GM12878 (cell line): ENCODE measurements at regions not wholly inside any gene's neighbourhood (a gene's known extent, or its start where the extent isn't known, plus 50 kb on each side); places are given as distances from the start of the nearest gene placed in this dataset.

ENCODE experiments used
- ATAC-seq: fragments of 200-7000 bp; cut with Tn5 transposase; 3 replicates; pipeline ENCODE4 v1.9.1; 2020; ENCODE audit warnings: mild to moderate bottlenecking, moderate library complexity
- BruUV-seq: library from RNA; stranded (reverse); fragments of 400-500 nt; replicated peaks from 2 replicates; lab custom pipeline; 2021; lab: Mats Ljungman, UMichigan
- CTCF ChIA-PET: fragments of 300-600 bp; sonication (Branson Sonifier 250); formaldehyde crosslinking; extraction: SDS; loops from one replicate; lab custom pipeline; 2021; ENCODE audit warnings: inconsistent platforms; lab: Yijun Ruan, JAX
- POLR2A ChIA-PET: fragments of 350-600 bp; formaldehyde crosslinking; extraction: SDS; loops from one replicate; lab custom pipeline; 2021; ENCODE audit warnings: inconsistent platforms; lab: Charles Lee
- RAD21 ChIA-PET: fragments of 300-600 bp; sonication (Branson Sonifier 250); formaldehyde crosslinking; loops from one replicate; lab custom pipeline; 2023; ENCODE audit warnings: antibody characterized with exemption; ENCODE audit not compliant: unreplicated experiment; lab: Charles Lee
- SMC1A ChIA-PET: fragments of 300-600 bp; sonication (Branson Sonifier 250); formaldehyde crosslinking; loops from one replicate; lab custom pipeline; 2023; ENCODE audit not compliant: unreplicated experiment, uncharacterized antibody; lab: Charles Lee
- DNase-seq: peaks from one replicate; pipeline ENCODE4 v3.0.0-alpha.2; 2011; ENCODE audit warnings: low read depth, low spot score
- FAIRE-seq: peaks from 3 replicates; lab custom pipeline; 2011; peaks lifted over from hg19 to GRCh38; lab: Jason Lieb, UNC
- H2AFZ ChIP-seq: 2 replicates; pipeline ENCODE4 v1.6.0; 2011; ENCODE audit warnings: low read depth, low read length, control low read depth; ENCODE audit not compliant: control insufficient read depth
- H3K27ac ChIP-seq: 2 replicates; pipeline ENCODE4 v1.5.1; 2011; ENCODE audit warnings: control low read depth; ENCODE audit not compliant: control insufficient read depth, insufficient read depth
- H3K27me3 ChIP-seq, 2 experiments: replicated peaks in 1 of 2; 2 replicates each; pipeline versions ENCODE4 v1.6.0 to v1.6.1; 2011; ENCODE audit warnings: low read length in 1 of 2; ENCODE audit not compliant: control insufficient read depth in 2 of 2, insufficient read depth in 2 of 2
- H3K36me3 ChIP-seq, 2 experiments: 2 replicates each; pipeline ENCODE4 v1.5.1; 2011; ENCODE audit warnings: low read length in 1 of 2; ENCODE audit not compliant: control insufficient read depth in 2 of 2, insufficient read depth in 2 of 2
- H3K4me1 ChIP-seq: 2 replicates; pipeline ENCODE4 v1.6.1; 2011; ENCODE audit warnings: mild to moderate bottlenecking, low read length, moderate library complexity, mixed read lengths; ENCODE audit not compliant: control insufficient read depth, insufficient read depth
- H3K4me2 ChIP-seq: 2 replicates; pipeline ENCODE4 v1.6.0; 2011; ENCODE audit warnings: control low read depth; ENCODE audit not compliant: control insufficient read depth, insufficient read depth
- H3K4me3 ChIP-seq: fragments of 200-600 bp; sonication (generic); 2 replicates; pipeline ENCODE4 v1.5.1; 2016
- H3K79me2 ChIP-seq: 2 replicates; pipeline ENCODE4 v1.6.0; 2011; ENCODE audit warnings: low read length; ENCODE audit not compliant: control insufficient read depth, insufficient read depth
- H3K9ac ChIP-seq: 2 replicates; pipeline ENCODE4 v1.8.0; 2011; ENCODE audit warnings: low read length, control low read depth, mixed read lengths; ENCODE audit not compliant: control insufficient read depth, insufficient read depth
- H3K9me3 ChIP-seq: replicated peaks from 3 replicates; pipeline ENCODE4 v1.5.1; 2011; ENCODE audit warnings: mild to moderate bottlenecking, low read length; ENCODE audit not compliant: control insufficient read depth, insufficient read depth
- H4K20me1 ChIP-seq: 2 replicates; pipeline ENCODE4 v1.6.0; 2011; ENCODE audit not compliant: control insufficient read depth, insufficient read depth
- DPF2 ChIP-seq: fragments of 450-650 bp; IDR thresholded peaks from 2 replicates; pipeline ENCODE4 v1.6.1; 2017; ENCODE audit warnings: mild to moderate bottlenecking
- RAD51 ChIP-seq: fragments of 450-650 bp; IDR thresholded peaks from 2 replicates; pipeline ENCODE4 v1.6.1; 2016; ENCODE audit warnings: moderate library complexity, mild to moderate bottlenecking, inconsistent platforms
- SRF ChIP-seq, 2 experiments: IDR thresholded peaks; 2 replicates each; pipeline ENCODE4 v1.6.1; 2011; ENCODE audit warnings: low read depth in 2 of 2, low read length in 2 of 2, mild to moderate bottlenecking in 1 of 2, moderate library complexity in 1 of 2
- TCF3 ChIP-seq: IDR thresholded peaks from 2 replicates; pipeline ENCODE4 v1.6.1; 2012; ENCODE audit warnings: low read depth, mild to moderate bottlenecking, low read length, borderline replicate concordance; ENCODE audit not compliant: insufficient read depth
- YY1 ChIP-seq: IDR thresholded peaks from 2 replicates; pipeline ENCODE4 v1.6.1; 2011; ENCODE audit warnings: low read depth, mild to moderate bottlenecking, low read length
- ZNF217 ChIP-seq: fragments of 450-650 bp; IDR thresholded peaks from 2 replicates; pipeline ENCODE4 v1.6.1; 2017; ENCODE audit warnings: antibody characterized with exemption, mild to moderate bottlenecking
- WGBS: methylation state at CpG from one replicate; pipeline ENCODE4 v1.1.6; 2016; ENCODE audit warnings: low lambda C conversion rate; ENCODE audit not compliant: insufficient replicate concordance, insufficient coverage; ENCODE audit errors: missing lambda C conversion rate; 5-methylcytosine and 5-hydroxymethylcytosine counted together
- in situ Hi-C: fragments of 300-500 bp; cut with MboI; formaldehyde crosslinking; loops from 9 replicates; pipeline ENCODE4 v1.14.3; 2018; ENCODE audit warnings: mixed read lengths
- intact Hi-C: fragments of 100-400 bp; cut with micrococcal nuclease; formaldehyde crosslinking; loops from one replicate; pipeline ENCODE4 v1.14.2; 2022; ENCODE audit not compliant: unreplicated experiment
- TF ChIP-seq, protein P1 (sequence below): fragments of 450-650 bp; conservative IDR thresholded peaks from 2 replicates; pipeline ENCODE4 v1.6.1; 2017; ENCODE audit warnings: mild to moderate bottlenecking, moderate library complexity
- TF ChIP-seq, protein P2 (sequence below): fragments of 450-650 bp; IDR thresholded peaks from 2 replicates; pipeline ENCODE4 v1.6.1; 2017; ENCODE audit warnings: mild to moderate bottlenecking, moderate library complexity
- TF ChIP-seq, protein P3 (sequence below): IDR thresholded peaks from 2 replicates; pipeline ENCODE4 v1.6.1; 2011; ENCODE audit warnings: mild to moderate bottlenecking, low read depth, low read length, moderate library complexity; ENCODE audit not compliant: insufficient replicate concordance

DNA sequence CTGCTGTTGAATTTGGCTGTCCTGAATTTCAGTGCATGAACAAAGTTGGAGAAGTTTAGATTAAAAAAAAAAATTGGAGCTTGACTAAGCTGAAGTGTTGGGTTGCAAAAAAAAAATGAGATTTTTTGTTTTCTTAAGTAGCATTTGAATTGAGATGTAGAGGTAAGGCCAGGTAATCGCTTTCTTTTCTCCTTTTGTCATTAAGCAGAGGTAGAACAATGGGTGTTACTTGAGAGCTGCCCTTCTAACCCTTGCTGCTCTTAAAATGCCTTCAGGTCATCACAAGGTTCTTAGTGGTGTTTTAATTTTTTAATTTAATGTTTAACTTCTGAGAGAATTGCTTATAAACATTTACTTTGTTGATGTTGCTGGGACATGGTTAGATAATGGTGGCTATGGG, 84.1 kb upstream of the PRDM1 start:
- intact Hi-C loops: no loop called here
- no peak overlapping the region for H2AFZ ChIP-seq
- POLR2A ChIA-PET: interaction anchor here (0.7 kb wide), 1 partner anchor 9 kb away, joined by 3 read pairs; no protein-coding TSS in a partner anchor
- DNase-seq: no peak
- H3K27ac ChIP-seq: no peak overlapping the region
- TF ChIP-seq, protein P1, sequence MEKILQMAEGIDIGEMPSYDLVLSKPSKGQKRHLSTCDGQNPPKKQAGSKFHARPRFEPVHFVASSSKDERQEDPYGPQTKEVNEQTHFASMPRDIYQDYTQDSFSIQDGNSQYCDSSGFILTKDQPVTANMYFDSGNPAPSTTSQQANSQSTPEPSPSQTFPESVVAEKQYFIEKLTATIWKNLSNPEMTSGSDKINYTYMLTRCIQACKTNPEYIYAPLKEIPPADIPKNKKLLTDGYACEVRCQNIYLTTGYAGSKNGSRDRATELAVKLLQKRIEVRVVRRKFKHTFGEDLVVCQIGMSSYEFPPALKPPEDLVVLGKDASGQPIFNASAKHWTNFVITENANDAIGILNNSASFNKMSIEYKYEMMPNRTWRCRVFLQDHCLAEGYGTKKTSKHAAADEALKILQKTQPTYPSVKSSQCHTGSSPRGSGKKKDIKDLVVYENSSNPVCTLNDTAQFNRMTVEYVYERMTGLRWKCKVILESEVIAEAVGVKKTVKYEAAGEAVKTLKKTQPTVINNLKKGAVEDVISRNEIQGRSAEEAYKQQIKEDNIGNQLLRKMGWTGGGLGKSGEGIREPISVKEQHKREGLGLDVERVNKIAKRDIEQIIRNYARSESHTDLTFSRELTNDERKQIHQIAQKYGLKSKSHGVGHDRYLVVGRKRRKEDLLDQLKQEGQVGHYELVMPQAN: no peak
- TF ChIP-seq TCF3 (no peak), DPF2 (no peak), ZNF217 (no peak), RAD51 (no peak)
- no peaks in the 10 kb centered on the region for H3K9me3 ChIP-seq
- in situ Hi-C loops: no loop called here
- no TSS peak for BruUV-seq
- H3K4me3 ChIP-seq: no peak overlapping the region
- H3K4me1 ChIP-seq: no peaks in the 10 kb centered on the region
- H3K36me3 ChIP-seq: no peaks in the 10 kb centered on the region
- no peaks in the 10 kb centered on the region for H4K20me1 ChIP-seq
- SMC1A ChIA-PET: interaction anchor here (0.7 to 1.2 kb wide), 3 partner anchors 32 to 570 kb away, joined by 3 read pairs; no protein-coding TSS in a partner anchor
- CTCF ChIA-PET: no interaction called here
- H3K27me3 ChIP-seq: peaks cover 2% of the 10 kb centered on the region in 2 experiments; a peak in 2 of 4 replicates
- FAIRE-seq: no peak
- H3K79me2 ChIP-seq: no peaks in the 10 kb centered on the region
- ATAC-seq: no peak
- RAD21 ChIA-PET: no interaction called here
- 83% methylated on average over 1 of the region's 1 CpG for WGBS
- no peak overlapping the region for H3K4me2 ChIP-seq
- no peak overlapping the region for H3K9ac ChIP-seq

DNA sequence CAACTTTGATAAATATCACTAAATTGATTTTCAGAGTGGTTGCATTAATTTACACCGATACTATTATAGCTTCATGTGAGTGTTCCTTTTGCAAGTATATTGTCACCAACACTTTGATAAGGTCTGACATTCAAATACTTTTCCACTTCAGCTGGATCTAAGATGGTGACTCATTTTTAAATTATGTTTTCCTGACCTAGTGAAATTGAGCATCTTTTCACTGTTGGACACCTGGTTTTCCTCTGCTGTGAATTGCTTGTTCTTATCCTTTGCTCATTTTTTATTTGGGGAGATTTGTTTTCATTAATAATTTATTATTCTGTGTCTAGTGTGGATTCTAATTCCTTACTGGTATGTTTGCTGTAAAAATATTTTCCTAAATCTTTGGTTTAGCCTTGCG, 85.2 kb upstream of the PRDM1 start:
- H2AFZ ChIP-seq: no peak overlapping the region
- no peaks in the 10 kb centered on the region for H4K20me1 ChIP-seq
- in situ Hi-C loops (no loop called here), intact Hi-C loops (no loop called here)
- SMC1A ChIA-PET: interaction anchor here (1.2 kb wide), 1 partner anchor 33 kb away, joined by 3 read pairs; no protein-coding TSS in a partner anchor
- WGBS: 92% methylated on average over 2 of the region's 2 CpGs
- H3K27me3 ChIP-seq: peaks cover 2% of the 10 kb centered on the region in 2 experiments; a peak in 1 of 4 replicates
- no peaks in the 10 kb centered on the region for H3K4me1 ChIP-seq
- ATAC-seq: no peak
- FAIRE-seq: no peak
- BruUV-seq: no TSS peak
- no peak overlapping the region for H3K9ac ChIP-seq
- H3K4me3 ChIP-seq: no peak overlapping the region
- DNase-seq: no peak
- H3K27ac ChIP-seq: no peak overlapping the region
- no peaks in the 10 kb centered on the region for H3K36me3 ChIP-seq
- RAD21 ChIA-PET: no interaction called here
- H3K79me2 ChIP-seq: no peaks in the 10 kb centered on the region
- CTCF ChIA-PET: no interaction called here
- no peak overlapping the region for H3K4me2 ChIP-seq
- POLR2A ChIA-PET: no interaction called here
- H3K9me3 ChIP-seq: no peaks in the 10 kb centered on the region
- TF ChIP-seq, protein P2, sequence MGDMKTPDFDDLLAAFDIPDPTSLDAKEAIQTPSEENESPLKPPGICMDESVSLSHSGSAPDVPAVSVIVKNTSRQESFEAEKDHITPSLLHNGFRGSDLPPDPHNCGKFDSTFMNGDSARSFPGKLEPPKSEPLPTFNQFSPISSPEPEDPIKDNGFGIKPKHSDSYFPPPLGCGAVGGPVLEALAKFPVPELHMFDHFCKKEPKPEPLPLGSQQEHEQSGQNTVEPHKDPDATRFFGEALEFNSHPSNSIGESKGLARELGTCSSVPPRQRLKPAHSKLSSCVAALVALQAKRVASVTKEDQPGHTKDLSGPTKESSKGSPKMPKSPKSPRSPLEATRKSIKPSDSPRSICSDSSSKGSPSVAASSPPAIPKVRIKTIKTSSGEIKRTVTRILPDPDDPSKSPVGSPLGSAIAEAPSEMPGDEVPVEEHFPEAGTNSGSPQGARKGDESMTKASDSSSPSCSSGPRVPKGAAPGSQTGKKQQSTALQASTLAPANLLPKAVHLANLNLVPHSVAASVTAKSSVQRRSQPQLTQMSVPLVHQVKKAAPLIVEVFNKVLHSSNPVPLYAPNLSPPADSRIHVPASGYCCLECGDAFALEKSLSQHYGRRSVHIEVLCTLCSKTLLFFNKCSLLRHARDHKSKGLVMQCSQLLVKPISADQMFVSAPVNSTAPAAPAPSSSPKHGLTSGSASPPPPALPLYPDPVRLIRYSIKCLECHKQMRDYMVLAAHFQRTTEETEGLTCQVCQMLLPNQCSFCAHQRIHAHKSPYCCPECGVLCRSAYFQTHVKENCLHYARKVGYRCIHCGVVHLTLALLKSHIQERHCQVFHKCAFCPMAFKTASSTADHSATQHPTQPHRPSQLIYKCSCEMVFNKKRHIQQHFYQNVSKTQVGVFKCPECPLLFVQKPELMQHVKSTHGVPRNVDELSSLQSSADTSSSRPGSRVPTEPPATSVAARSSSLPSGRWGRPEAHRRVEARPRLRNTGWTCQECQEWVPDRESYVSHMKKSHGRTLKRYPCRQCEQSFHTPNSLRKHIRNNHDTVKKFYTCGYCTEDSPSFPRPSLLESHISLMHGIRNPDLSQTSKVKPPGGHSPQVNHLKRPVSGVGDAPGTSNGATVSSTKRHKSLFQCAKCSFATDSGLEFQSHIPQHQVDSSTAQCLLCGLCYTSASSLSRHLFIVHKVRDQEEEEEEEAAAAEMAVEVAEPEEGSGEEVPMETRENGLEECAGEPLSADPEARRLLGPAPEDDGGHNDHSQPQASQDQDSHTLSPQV: no peak
- TF ChIP-seq YY1 (no peak), SRF (IDR thresholded peaks at IDR 0.05; ENCODE audit: low read depth in 2 of 2, low read length in 2 of 2) (no peak)
- TF ChIP-seq, protein P3, sequence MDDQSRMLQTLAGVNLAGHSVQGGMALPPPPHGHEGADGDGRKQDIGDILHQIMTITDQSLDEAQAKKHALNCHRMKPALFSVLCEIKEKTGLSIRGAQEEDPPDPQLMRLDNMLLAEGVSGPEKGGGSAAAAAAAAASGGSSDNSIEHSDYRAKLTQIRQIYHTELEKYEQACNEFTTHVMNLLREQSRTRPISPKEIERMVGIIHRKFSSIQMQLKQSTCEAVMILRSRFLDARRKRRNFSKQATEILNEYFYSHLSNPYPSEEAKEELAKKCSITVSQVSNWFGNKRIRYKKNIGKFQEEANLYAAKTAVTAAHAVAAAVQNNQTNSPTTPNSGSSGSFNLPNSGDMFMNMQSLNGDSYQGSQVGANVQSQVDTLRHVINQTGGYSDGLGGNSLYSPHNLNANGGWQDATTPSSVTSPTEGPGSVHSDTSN: no peak
